ENCODE measurements at regions not wholly inside any gene's neighbourhood (a gene's known extent, or its start where the extent isn't known, plus 50 kb on each side); places are given as distances from the start of the nearest gene placed in this dataset.
"Not testable (repeated sequence)": the region's sequence is repeated elsewhere in the genome, so short reads cannot be mapped to it uniquely, and the experiment has no call there.

GRCh38 chr5:92163906-92164305 is 780.8 kb upstream of the ARRDC3 start:
- peaks cover 4% of the 10 kb centered on the region for H3K9me3 Mint-ChIP-seq
- H3K27me3 Mint-ChIP-seq, result no peaks in the 10 kb centered on the region
- H3K27ac Mint-ChIP-seq, result no peak overlapping the region

DNA sequence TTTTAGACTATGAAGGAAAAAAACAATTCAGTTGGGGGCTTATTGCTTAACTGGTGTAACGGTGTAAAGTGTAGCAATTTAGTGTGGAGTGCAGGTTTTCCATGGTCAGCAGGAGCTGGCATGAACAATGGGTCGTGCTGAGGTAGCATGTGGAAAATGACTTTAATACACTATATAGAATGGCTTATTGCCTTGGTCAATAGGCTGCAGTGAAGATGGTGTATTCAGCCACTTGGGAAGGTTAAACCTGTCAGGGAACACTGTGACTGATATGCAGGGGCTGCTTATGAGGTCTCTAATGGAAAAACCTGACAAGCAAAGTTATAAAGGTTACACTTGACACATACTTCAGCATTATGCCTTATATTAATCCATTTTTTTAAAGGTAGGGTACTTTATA is 764.7 kb upstream of the ARRDC3 start:
- Mint-ChIP-seq H3K27me3 (no peaks in the 10 kb centered on the region), H3K4me1 (ENCODE audit: low read depth) (no peaks in the 10 kb centered on the region), H3K9me3 (no peaks in the 10 kb centered on the region), H3K36me3 (ENCODE audit: low read depth) (no peaks in the 10 kb centered on the region), H3K27ac (no peak overlapping the region), H3K4me3 (no peak overlapping the region)

More at GRCh38 chr5:92163906-92164305, 780.8 kb upstream of the ARRDC3 start:
- H3K4me3 Mint-ChIP-seq, result no peak overlapping the region
- no peaks in the 10 kb centered on the region for H3K36me3 Mint-ChIP-seq (ENCODE audit: low read depth)
- H3K4me1 Mint-ChIP-seq (ENCODE audit: low read depth), result no peaks in the 10 kb centered on the region

- H3K27ac Mint-ChIP-seq, result no peak overlapping the region
- H3K4me1 Mint-ChIP-seq (ENCODE audit: low read depth), result no peaks in the 10 kb centered on the region
These were observed 764.1 kb upstream of the ARRDC3 start for GRCh38 chr5:92147266-92147665.

DNA sequence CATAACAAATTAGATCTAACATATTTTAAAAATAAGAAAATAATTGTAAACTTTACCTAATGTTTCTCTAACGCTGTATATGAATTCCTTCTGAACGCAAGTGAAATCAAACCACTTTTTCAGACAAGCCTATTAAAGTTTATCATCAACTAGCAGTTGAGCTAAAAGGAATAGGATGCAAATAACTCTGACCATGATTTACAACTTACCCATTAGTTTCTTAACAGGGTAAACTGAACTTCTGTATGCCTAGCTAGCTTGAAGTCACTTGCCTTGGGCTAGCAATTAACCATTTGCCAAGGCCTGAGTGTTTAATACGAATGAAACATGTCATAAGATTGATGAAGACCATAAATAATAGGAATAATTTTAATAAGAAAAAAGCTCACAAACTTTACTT is 762.7 kb upstream of the ARRDC3 start:
- Mint-ChIP-seq H3K36me3 (ENCODE audit: low read depth) (no peaks in the 10 kb centered on the region), H3K9me3 (no peaks in the 10 kb centered on the region), H3K4me1 (ENCODE audit: low read depth) (no peaks in the 10 kb centered on the region), H3K4me3 (no peak overlapping the region), H3K27me3 (no peaks in the 10 kb centered on the region), H3K27ac (no peak overlapping the region)

More at GRCh38 chr5:92147266-92147665, 764.1 kb upstream of the ARRDC3 start:
- H3K4me3 Mint-ChIP-seq, result no peak overlapping the region
- no peaks in the 10 kb centered on the region for H3K9me3 Mint-ChIP-seq
- H3K36me3 Mint-ChIP-seq (ENCODE audit: low read depth), result no peaks in the 10 kb centered on the region
- no peaks in the 10 kb centered on the region for H3K27me3 Mint-ChIP-seq

DNA sequence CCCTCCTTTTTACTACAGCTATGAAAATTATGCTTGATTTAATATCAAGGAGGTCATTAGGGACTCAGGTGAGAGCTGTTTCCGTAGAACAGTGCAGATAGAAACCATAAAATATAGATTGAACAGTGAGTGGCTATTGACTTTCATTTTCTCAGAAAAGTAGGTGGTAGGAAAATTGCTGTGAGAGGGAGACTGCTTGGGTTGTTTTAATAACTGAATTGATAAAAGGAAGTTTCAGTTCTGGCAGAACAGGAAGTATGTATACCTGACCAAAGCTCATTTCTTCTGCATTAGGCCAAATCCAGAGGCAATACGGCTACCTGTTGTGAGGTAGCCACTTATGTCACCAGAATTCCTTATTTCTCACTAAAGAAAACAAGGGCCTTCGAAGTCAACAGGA is 761.7 kb upstream of the ARRDC3 start:
- Mint-ChIP-seq H3K9me3 (no peaks in the 10 kb centered on the region), H3K36me3 (ENCODE audit: low read depth) (no peaks in the 10 kb centered on the region), H3K27me3 (no peaks in the 10 kb centered on the region), H3K4me3 (no peak overlapping the region), H3K27ac (no peak overlapping the region), H3K4me1 (ENCODE audit: low read depth) (no peaks in the 10 kb centered on the region)

DNA sequence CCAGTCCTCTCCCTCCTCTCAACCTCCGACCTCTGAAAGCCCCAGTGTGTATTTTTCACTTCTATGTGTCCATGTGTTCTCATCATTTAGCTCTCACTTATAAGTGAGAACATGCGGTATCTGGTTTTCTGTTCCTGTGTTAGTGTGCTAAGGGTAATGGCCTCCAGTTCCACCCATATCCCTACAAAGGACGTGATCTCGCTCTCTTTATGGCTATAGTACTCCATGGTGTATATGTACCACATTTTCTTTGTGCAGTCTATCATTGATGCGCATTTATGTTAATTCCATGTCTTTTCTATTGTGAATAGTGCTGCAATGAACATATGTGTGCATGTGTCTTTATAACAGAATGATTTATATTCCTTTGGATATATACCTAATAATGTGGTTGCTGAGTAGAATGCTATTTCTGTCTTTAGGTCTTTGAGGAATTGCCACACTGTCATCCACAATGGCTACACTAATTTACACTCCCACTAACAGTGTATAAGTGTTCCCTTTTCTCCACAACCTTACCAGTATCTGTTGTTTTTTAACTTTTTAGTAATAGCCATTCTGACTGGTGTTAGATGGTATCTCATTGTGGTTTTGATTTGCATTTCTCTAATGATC is 749.3 kb upstream of the ARRDC3 start:
- not testable (repeated sequence) for H3K4me1 Mint-ChIP-seq (ENCODE audit: low read depth); H3K4me3 Mint-ChIP-seq; H3K9me3 Mint-ChIP-seq; H3K36me3 Mint-ChIP-seq (ENCODE audit: low read depth); H3K27ac Mint-ChIP-seq; H3K27me3 Mint-ChIP-seq

DNA sequence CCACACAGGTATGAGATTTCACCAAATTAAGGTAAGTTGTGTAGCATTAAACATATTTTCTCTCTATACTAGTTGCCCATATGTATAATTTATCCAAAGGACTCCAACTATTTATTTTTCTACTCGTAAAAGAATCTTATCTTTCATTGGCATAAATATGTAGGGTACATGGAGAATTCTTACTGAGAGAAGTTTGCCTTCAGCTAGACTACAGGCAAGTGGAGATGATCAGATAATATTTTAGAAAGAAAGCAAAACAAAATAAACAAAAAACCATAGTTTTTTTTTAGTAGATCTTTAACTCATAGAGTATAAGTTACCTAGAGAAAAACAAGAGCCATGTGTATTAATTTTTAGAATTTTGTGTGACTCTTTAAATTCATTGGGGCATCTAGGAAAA is 743.1 kb upstream of the ARRDC3 start:
- Mint-ChIP-seq H3K9me3 (no peaks in the 10 kb centered on the region), H3K27ac (no peak overlapping the region), H3K4me3 (no peak overlapping the region)

DNA sequence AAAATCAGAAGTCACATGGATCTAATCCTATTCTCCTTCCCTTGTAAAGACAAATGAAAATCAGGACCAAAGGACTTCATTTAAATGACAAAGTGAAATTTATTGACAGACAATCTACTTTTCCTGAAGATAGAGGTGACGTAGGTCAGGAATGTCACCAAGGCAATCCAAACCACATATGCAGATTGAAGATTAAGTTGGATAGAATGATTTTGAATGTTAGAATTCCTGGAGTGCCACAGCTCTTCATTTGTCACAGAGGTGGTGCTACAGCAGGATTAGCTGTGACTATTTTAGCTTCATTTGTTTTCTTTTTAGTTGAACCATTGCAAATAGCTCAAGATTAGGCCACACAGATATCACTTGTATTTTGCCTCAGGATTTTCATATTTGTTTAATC is 736.0 kb upstream of the ARRDC3 start:
- H3K27me3 Mint-ChIP-seq, result no peaks in the 10 kb centered on the region
- peaks cover 5% of the 10 kb centered on the region for H3K9me3 Mint-ChIP-seq
- H3K4me1 Mint-ChIP-seq (ENCODE audit: low read depth), result no peaks in the 10 kb centered on the region
- no peak overlapping the region for H3K27ac Mint-ChIP-seq
- no peaks in the 10 kb centered on the region for H3K36me3 Mint-ChIP-seq (ENCODE audit: low read depth)
- H3K4me3 Mint-ChIP-seq, result no peak overlapping the region

More for the DNA sequence above, 743.1 kb upstream of the ARRDC3 start:
- Mint-ChIP-seq H3K4me1 (ENCODE audit: low read depth) (no peaks in the 10 kb centered on the region), H3K27me3 (no peaks in the 10 kb centered on the region), H3K36me3 (ENCODE audit: low read depth) (no peaks in the 10 kb centered on the region)

DNA sequence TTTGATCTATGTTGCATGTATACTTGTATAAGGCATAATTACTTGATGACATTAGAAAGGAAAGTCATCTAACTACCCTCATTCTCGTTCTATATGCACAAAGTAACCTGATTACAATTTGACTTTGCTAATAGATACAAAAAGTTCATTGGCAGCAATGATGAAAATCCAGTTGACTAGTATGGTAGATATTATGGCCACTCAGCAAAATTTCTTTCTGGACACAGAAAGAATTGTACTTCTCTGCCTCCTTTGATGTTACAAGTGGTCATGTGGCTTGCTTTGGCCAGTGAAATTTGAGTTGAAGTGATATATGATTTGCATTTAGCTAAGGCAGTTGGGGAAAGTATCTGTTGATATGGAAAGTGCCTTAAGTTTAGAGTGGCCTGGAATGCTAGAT is 723.7 kb upstream of the ARRDC3 start:
- no peaks in the 10 kb centered on the region for H3K36me3 Mint-ChIP-seq (ENCODE audit: low read depth)
- H3K27me3 Mint-ChIP-seq, result no peaks in the 10 kb centered on the region
- H3K4me3 Mint-ChIP-seq, result no peak overlapping the region
- no peaks in the 10 kb centered on the region for H3K4me1 Mint-ChIP-seq (ENCODE audit: low read depth)
- H3K27ac Mint-ChIP-seq, result no peak overlapping the region
- peaks cover 6% of the 10 kb centered on the region for H3K9me3 Mint-ChIP-seq

GRCh38 chr5:92104126-92104525 is 721.0 kb upstream of the ARRDC3 start:
- no peaks in the 10 kb centered on the region for H3K27me3 Mint-ChIP-seq
- H3K4me1 Mint-ChIP-seq (ENCODE audit: low read depth), result no peaks in the 10 kb centered on the region
- no peaks in the 10 kb centered on the region for H3K36me3 Mint-ChIP-seq (ENCODE audit: low read depth)
- H3K27ac Mint-ChIP-seq, result no peak overlapping the region
- peaks cover 5% of the 10 kb centered on the region for H3K9me3 Mint-ChIP-seq
- H3K4me3 Mint-ChIP-seq, result no peak overlapping the region

GRCh38 chr5:92102313-92102712 is 719.2 kb upstream of the ARRDC3 start:
- no peaks in the 10 kb centered on the region for H3K36me3 Mint-ChIP-seq (ENCODE audit: low read depth)
- H3K9me3 Mint-ChIP-seq, result peaks cover 5% of the 10 kb centered on the region

GRCh38 chr5:92092239-92092638 is 709.1 kb upstream of the ARRDC3 start:
- H3K27me3 Mint-ChIP-seq, result no peaks in the 10 kb centered on the region
- H3K9me3 Mint-ChIP-seq, result no peaks in the 10 kb centered on the region
- no peaks in the 10 kb centered on the region for H3K36me3 Mint-ChIP-seq (ENCODE audit: low read depth)
- no peaks in the 10 kb centered on the region for H3K4me1 Mint-ChIP-seq (ENCODE audit: low read depth)
- no peak overlapping the region for H3K27ac Mint-ChIP-seq
- H3K4me3 Mint-ChIP-seq, result no peak overlapping the region

More at GRCh38 chr5:92102313-92102712, 719.2 kb upstream of the ARRDC3 start:
- no peak overlapping the region for H3K4me3 Mint-ChIP-seq
- no peaks in the 10 kb centered on the region for H3K4me1 Mint-ChIP-seq (ENCODE audit: low read depth)
- no peak overlapping the region for H3K27ac Mint-ChIP-seq
- no peaks in the 10 kb centered on the region for H3K27me3 Mint-ChIP-seq

DNA sequence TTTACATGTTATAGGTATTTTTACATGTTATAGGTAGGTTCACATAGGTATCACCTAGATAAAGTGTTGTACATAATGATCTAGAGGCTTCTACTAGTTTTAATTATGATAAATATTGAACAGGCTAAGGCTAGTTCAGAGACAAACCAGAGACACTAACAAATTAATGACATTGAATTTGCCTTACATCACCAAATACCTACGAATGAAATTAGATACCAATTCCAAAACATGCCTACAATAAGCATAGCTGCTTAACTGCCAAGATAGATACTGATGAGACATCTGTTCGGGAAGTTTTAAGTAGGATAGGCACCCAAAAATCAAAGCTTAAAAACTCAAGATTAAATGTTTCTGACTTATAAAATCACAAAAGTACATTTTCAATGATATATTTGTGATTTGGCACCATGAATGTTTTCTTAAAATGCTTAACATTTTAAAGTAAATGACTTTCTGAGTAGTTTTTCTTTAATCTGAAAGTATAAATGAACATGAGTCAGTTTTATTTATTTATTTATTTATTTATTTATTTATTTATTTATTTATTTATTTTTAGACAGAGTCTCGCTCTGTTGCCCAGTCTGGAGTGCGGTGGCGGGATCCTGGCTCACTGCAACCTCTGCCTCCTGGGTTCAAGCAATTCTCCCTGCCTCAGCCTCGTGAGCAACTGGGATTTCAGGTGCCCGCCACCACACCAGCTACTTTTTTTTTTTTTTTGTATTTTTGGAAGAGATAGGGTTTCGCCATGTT is 703.1 kb upstream of the ARRDC3 start:
- Mint-ChIP-seq H3K9me3 (no peaks in the 10 kb centered on the region), H3K4me3 (no peak overlapping the region), H3K27me3 (no peaks in the 10 kb centered on the region), H3K27ac (no peak overlapping the region), H3K36me3 (ENCODE audit: low read depth) (no peaks in the 10 kb centered on the region), H3K4me1 (ENCODE audit: low read depth) (no peaks in the 10 kb centered on the region)

DNA sequence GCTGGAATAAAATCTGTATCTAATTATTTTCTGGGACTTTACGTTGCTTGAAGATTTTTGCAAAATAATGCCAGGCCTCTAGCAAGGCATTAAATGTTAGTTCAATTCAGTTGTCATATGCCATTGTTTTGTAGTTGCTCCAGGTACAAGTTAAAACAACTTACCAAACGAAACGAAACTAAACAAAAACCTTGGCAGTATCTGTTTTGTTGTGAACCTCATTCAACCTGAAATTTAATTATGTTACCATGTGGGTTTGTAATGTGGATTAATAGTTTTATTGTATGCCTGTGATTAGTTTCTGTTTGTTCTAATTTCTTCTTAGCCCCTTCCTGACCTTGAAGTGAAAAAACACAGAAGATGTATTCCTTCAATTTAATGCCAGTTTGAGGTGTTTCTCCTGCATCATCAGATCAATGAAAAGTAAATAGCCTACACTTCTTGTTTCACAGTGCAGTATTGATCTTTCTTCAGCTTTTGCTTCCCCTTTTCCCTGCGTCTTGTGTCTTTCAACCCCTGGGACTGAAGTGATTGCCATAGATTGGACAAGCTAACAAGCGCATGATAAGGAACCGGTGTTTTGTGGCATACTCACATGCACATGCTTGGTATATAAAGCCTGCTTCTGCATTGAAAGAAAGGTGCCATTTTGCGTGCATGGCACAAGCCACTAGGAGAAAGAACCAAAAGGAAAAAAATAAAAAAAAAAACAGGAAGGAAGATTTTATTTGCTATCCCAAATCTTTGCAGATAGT is 699.0 kb upstream of the ARRDC3 start:
- Mint-ChIP-seq H3K9me3 (peaks cover 5% of the 10 kb centered on the region), H3K4me1 (ENCODE audit: low read depth) (no peaks in the 10 kb centered on the region), H3K27ac (no peak overlapping the region), H3K4me3 (no peak overlapping the region), H3K36me3 (ENCODE audit: low read depth) (no peaks in the 10 kb centered on the region), H3K27me3 (no peaks in the 10 kb centered on the region)

DNA sequence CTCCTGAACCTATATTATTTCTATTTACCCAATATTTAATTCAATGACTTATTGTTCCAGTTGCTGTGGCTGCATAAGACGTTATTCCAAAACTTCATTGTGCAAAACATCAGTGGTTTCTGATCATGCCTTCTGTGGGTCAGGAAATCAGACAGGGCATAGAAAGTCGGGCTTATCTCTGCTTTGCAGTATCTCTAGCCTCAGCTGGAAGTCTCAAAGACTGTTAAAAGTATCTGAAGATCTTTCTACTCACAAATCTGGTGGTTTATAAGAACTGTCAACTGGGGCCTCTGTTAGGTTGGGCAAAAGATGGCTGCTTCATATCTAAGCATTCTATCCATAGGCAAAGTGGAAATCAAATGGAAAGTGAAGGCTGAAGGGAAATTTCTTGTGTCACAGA is 687.7 kb upstream of the ARRDC3 start:
- Mint-ChIP-seq H3K27me3 (no peaks in the 10 kb centered on the region), H3K27ac (no peak overlapping the region), H3K4me3 (no peak overlapping the region), H3K4me1 (ENCODE audit: low read depth) (no peaks in the 10 kb centered on the region), H3K36me3 (ENCODE audit: low read depth) (no peaks in the 10 kb centered on the region), H3K9me3 (peaks cover 7% of the 10 kb centered on the region)

Data from stimulated activated naive CD8-positive, alpha-beta T cell treated with anti-CD3 and anti-CD28 coated beads, Interleukin-15, Interleukin-2, amounts not matched to agents 100 ng/mL and 50 ng/mL, for 24 hours (primary cell).